ENCODE measurements at regions not wholly inside any gene's neighbourhood (a gene's known extent, or its start where the extent isn't known, plus 50 kb on each side); places are given as distances from the start of the nearest gene placed in this dataset.

- Mint-ChIP-seq H3K4me3 (no peak overlapping the region), H3K9me3 (no peaks in the 10 kb centered on the region), H3K4me1 (ENCODE audit: low read depth) (peaks cover 16% of the 10 kb centered on the region), H3K36me3 (ENCODE audit: insufficient read depth) (peaks cover 18% of the 10 kb centered on the region), H3K27me3 (ENCODE audit: low read depth) (no peaks in the 10 kb centered on the region)
- ATAC-seq (no peak), DNase-seq (no peak)
Measured at GRCh38 chr1:184900507-184900906, 73.8 kb downstream of the NIBAN1 start.

GRCh38 chr1:184896000-184896399 is 78.3 kb downstream of the NIBAN1 start:
- Mint-ChIP-seq H3K4me1 (ENCODE audit: low read depth) (peaks cover 29% of the 10 kb centered on the region), H3K36me3 (ENCODE audit: insufficient read depth) (peaks cover 21% of the 10 kb centered on the region), H3K9me3 (no peaks in the 10 kb centered on the region), H3K27me3 (ENCODE audit: low read depth) (no peaks in the 10 kb centered on the region), H3K4me3 (no peak overlapping the region)
- no peak for ATAC-seq
- no peak for DNase-seq

- Mint-ChIP-seq H3K4me3 (no peak overlapping the region), H3K36me3 (ENCODE audit: insufficient read depth) (peaks cover 21% of the 10 kb centered on the region), H3K4me1 (ENCODE audit: low read depth) (peaks cover 36% of the 10 kb centered on the region), H3K9me3 (no peaks in the 10 kb centered on the region), H3K27me3 (ENCODE audit: low read depth) (no peaks in the 10 kb centered on the region)
- ATAC-seq (no peak), DNase-seq (no peak)
Measured at GRCh38 chr1:184895086-184895485, 79.2 kb downstream of the NIBAN1 start.

- no peaks in the 10 kb centered on the region for H3K9me3 Mint-ChIP-seq
- no peaks in the 10 kb centered on the region for H3K27me3 Mint-ChIP-seq (ENCODE audit: low read depth)
- peaks cover 15% of the 10 kb centered on the region for H3K36me3 Mint-ChIP-seq (ENCODE audit: insufficient read depth)
- H3K4me1 Mint-ChIP-seq (ENCODE audit: low read depth): peaks cover 43% of the 10 kb centered on the region
- ATAC-seq (no peak), DNase-seq (no peak)
- H3K4me3 Mint-ChIP-seq: no peak overlapping the region
Measured at GRCh38 chr1:184893695-184894094, 80.6 kb downstream of the NIBAN1 start.

GRCh38 chr1:184892116-184892515 is 82.2 kb downstream of the NIBAN1 start:
- Mint-ChIP-seq H3K27me3 (ENCODE audit: low read depth) (no peaks in the 10 kb centered on the region), H3K4me3 (no peak overlapping the region), H3K36me3 (ENCODE audit: insufficient read depth) (peaks cover 11% of the 10 kb centered on the region), H3K9me3 (no peaks in the 10 kb centered on the region), H3K4me1 (ENCODE audit: low read depth) (peaks cover 40% of the 10 kb centered on the region)
- peak; percentile 49 to 63 for ATAC-seq
- no peak for DNase-seq

GRCh38 chr1:184891440-184891839 is 82.9 kb downstream of the NIBAN1 start:
- Mint-ChIP-seq H3K36me3 (ENCODE audit: insufficient read depth) (peaks cover 9% of the 10 kb centered on the region), H3K4me3 (no peak overlapping the region), H3K27me3 (ENCODE audit: low read depth) (no peaks in the 10 kb centered on the region), H3K4me1 (ENCODE audit: low read depth) (peaks cover 40% of the 10 kb centered on the region), H3K9me3 (no peaks in the 10 kb centered on the region)
- ATAC-seq: no peak
- no peak for DNase-seq

- Mint-ChIP-seq H3K4me3 (peak overlapping the region; percentile 1), H3K9me3 (no peaks in the 10 kb centered on the region), H3K27me3 (ENCODE audit: low read depth) (no peaks in the 10 kb centered on the region), H3K4me1 (ENCODE audit: low read depth) (peaks cover 38% of the 10 kb centered on the region), H3K36me3 (ENCODE audit: insufficient read depth) (peaks cover 10% of the 10 kb centered on the region)
- peak; percentile 9 for DNase-seq
- peak; percentile 81 to 82 for ATAC-seq
Measured at GRCh38 chr1:184890539-184890973, 83.8 kb downstream of the NIBAN1 start.

GRCh38 chr1:184889902-184890301 is 84.4 kb downstream of the NIBAN1 start:
- peak in 1 of 2 donors; percentile 12 for ATAC-seq
- no peak overlapping the region for H3K4me3 Mint-ChIP-seq
- no peak for DNase-seq
- peaks cover 14% of the 10 kb centered on the region for H3K36me3 Mint-ChIP-seq (ENCODE audit: insufficient read depth)
- H3K4me1 Mint-ChIP-seq (ENCODE audit: low read depth): peaks cover 37% of the 10 kb centered on the region
- no peaks in the 10 kb centered on the region for H3K9me3 Mint-ChIP-seq
- H3K27me3 Mint-ChIP-seq (ENCODE audit: low read depth): no peaks in the 10 kb centered on the region

GRCh38 chr1:184889166-184889565 is 85.1 kb downstream of the NIBAN1 start:
- Mint-ChIP-seq H3K4me3 (no peak overlapping the region), H3K9me3 (no peaks in the 10 kb centered on the region), H3K36me3 (ENCODE audit: insufficient read depth) (peaks cover 12% of the 10 kb centered on the region), H3K27me3 (ENCODE audit: low read depth) (no peaks in the 10 kb centered on the region), H3K4me1 (ENCODE audit: low read depth) (peaks cover 33% of the 10 kb centered on the region)
- no peak for DNase-seq
- ATAC-seq: no peak

- Mint-ChIP-seq H3K4me1 (ENCODE audit: low read depth) (peaks cover 36% of the 10 kb centered on the region), H3K27me3 (ENCODE audit: low read depth) (no peaks in the 10 kb centered on the region), H3K4me3 (no peak overlapping the region), H3K36me3 (ENCODE audit: insufficient read depth) (peaks cover 13% of the 10 kb centered on the region), H3K9me3 (no peaks in the 10 kb centered on the region)
- DNase-seq (no peak), ATAC-seq (no peak)
Measured at GRCh38 chr1:184888505-184888904, 85.8 kb downstream of the NIBAN1 start.

GRCh38 chr1:184882957-184883815 is 91.1 kb downstream of the NIBAN1 start:
- H3K9me3 Mint-ChIP-seq: no peaks in the 10 kb centered on the region
- ATAC-seq: peak; percentile 68 to 76
- no peak overlapping the region for H3K4me3 Mint-ChIP-seq
- DNase-seq: no peak
- peaks cover 22% of the 10 kb centered on the region for H3K4me1 Mint-ChIP-seq (ENCODE audit: low read depth)
- H3K36me3 Mint-ChIP-seq (ENCODE audit: insufficient read depth): peaks cover 25% of the 10 kb centered on the region
- H3K27me3 Mint-ChIP-seq (ENCODE audit: low read depth): no peaks in the 10 kb centered on the region

GRCh38 chr1:184881941-184882913 is 92.1 kb downstream of the NIBAN1 start:
- peaks cover 22% of the 10 kb centered on the region for H3K4me1 Mint-ChIP-seq (ENCODE audit: low read depth)
- peaks cover 23% of the 10 kb centered on the region for H3K36me3 Mint-ChIP-seq (ENCODE audit: insufficient read depth)
- no peak for DNase-seq
- no peaks in the 10 kb centered on the region for H3K27me3 Mint-ChIP-seq (ENCODE audit: low read depth)
- H3K9me3 Mint-ChIP-seq: no peaks in the 10 kb centered on the region
- peak overlapping the region; percentile 24 for H3K4me3 Mint-ChIP-seq
- ATAC-seq: peak; percentile 76

GRCh38 chr1:184879876-184880557 is 94.3 kb downstream of the NIBAN1 start:
- DNase-seq: no peak
- Mint-ChIP-seq H3K4me3 (no peak overlapping the region), H3K4me1 (ENCODE audit: low read depth) (peaks cover 22% of the 10 kb centered on the region), H3K36me3 (ENCODE audit: insufficient read depth) (peaks cover 19% of the 10 kb centered on the region), H3K27me3 (ENCODE audit: low read depth) (no peaks in the 10 kb centered on the region), H3K9me3 (no peaks in the 10 kb centered on the region)
- no peak for ATAC-seq

- peaks cover under 1% of the 10 kb centered on the region for H3K9me3 Mint-ChIP-seq
- no peaks in the 10 kb centered on the region for H3K27me3 Mint-ChIP-seq (ENCODE audit: low read depth)
- peaks cover 19% of the 10 kb centered on the region for H3K4me1 Mint-ChIP-seq (ENCODE audit: low read depth)
- no peak overlapping the region for H3K4me3 Mint-ChIP-seq
- DNase-seq (no peak), ATAC-seq (no peak)
- peaks cover 16% of the 10 kb centered on the region for H3K36me3 Mint-ChIP-seq (ENCODE audit: insufficient read depth)
Measured at GRCh38 chr1:184878602-184879001, 95.7 kb downstream of the NIBAN1 start.

Measured in activated T-cell treated with anti-CD3 and anti-CD28 coated beads, Interleukin-2, amount 50 U/mL, for 4 hours (primary cell).